T-cell (primary cell): ENCODE measurements at regions not wholly inside any gene's neighbourhood (a gene's known extent, or its start where the extent isn't known, plus 50 kb on each side); places are given as distances from the start of the nearest gene placed in this dataset.

ENCODE experiments used
- ATAC-seq, 4 experiments: fragments of 200-7000 bp in 3 of 4; fragments of 150-1000 bp in 1 of 4; cut with Tn5 transposase; replicated peaks in 1 of 4; 1 replicate in 3 of 4; 2 replicates in 1 of 4; pipeline ENCODE4 v1.10.0; 2021; ENCODE audit warnings: moderate library complexity in 3 of 4, mild to moderate bottlenecking in 2 of 4, moderate number of reproducible peaks in 1 of 4
- CTCF ChIA-PET, 2 donors: fragments of 300-600 bp; sonication (Branson Sonifier 250); formaldehyde crosslinking; loops; one replicate each; lab custom pipeline; 2022; ENCODE audit warnings: antibody characterized with exemption in 2 of 2; lab: Charles Lee
- POLR2A ChIA-PET, 2 donors: fragments of 300-600 bp; sonication (Branson Sonifier 250); formaldehyde crosslinking; loops; one replicate each; lab custom pipeline; 2022; ENCODE audit warnings: antibody characterized with exemption in 2 of 2; lab: Charles Lee
- DNase-seq, 35 experiments: peaks; one replicate each; pipeline versions ENCODE4 v3.0.0 to v3.0.0-alpha.2; 2013 to 2023
- H3K27ac ChIP-seq: one replicate; pipeline ENCODE4 v1.5.1; 2013; ENCODE audit warnings: low read length
- H3K27me3 ChIP-seq, 2 experiments: replicated peaks in 1 of 2; 1 replicate in 1 of 2; 2 replicates in 1 of 2; pipeline versions ENCODE4 v1.6.1 to v1.7.0; 2013; ENCODE audit warnings: low read length in 1 of 2, mixed read lengths in 1 of 2; ENCODE audit not compliant: control insufficient read depth in 2 of 2, insufficient read depth in 2 of 2; ENCODE audit errors: extremely low read depth in 1 of 2
- H3K36me3 ChIP-seq, 2 donors: 1 replicate in 1 of 2; 2 replicates in 1 of 2; pipeline versions ENCODE4 v1.6.1 to v1.7.0; 2013; ENCODE audit warnings: low read length in 1 of 2; ENCODE audit not compliant: control insufficient read depth in 2 of 2, insufficient read depth in 1 of 2; ENCODE audit errors: extremely low read depth in 1 of 2
- H3K4me1 ChIP-seq, 2 experiments: 1 replicate in 1 of 2; 2 replicates in 1 of 2; pipeline versions ENCODE4 v1.6.1 to v1.7.0; 2013; ENCODE audit warnings: low read length in 2 of 2, mixed read lengths in 1 of 2; ENCODE audit not compliant: insufficient read depth in 2 of 2, control insufficient read depth in 1 of 2; ENCODE audit errors: extremely low read depth in 1 of 2
- H3K4me3 ChIP-seq, 2 donors: 1 replicate in 1 of 2; 2 replicates in 1 of 2; pipeline versions ENCODE4 v1.5.1 to v1.7.0; 2013; ENCODE audit warnings: mild to moderate bottlenecking in 2 of 2, low read length in 1 of 2, moderate library complexity in 1 of 2; ENCODE audit not compliant: control insufficient read depth in 1 of 2; ENCODE audit errors: extremely low read depth in 1 of 2
- H3K9me3 ChIP-seq: 2 replicates; pipeline ENCODE4 v1.7.0; 2013
- H3K27ac Mint-ChIP-seq, 2 donors: one replicate each; pipeline ENCODE4 v1.8.0; 2020 to 2021; ENCODE audit warnings: mild to moderate bottlenecking in 2 of 2, mixed read lengths in 2 of 2
- H3K27me3 Mint-ChIP-seq, 2 donors: one replicate each; pipeline ENCODE4 v1.8.0; 2021 to 2022; ENCODE audit warnings: mixed read lengths in 2 of 2
- H3K36me3 Mint-ChIP-seq: one replicate; pipeline ENCODE4 v1.8.0; 2021; ENCODE audit warnings: mixed read lengths
- H3K4me1 Mint-ChIP-seq, 3 donors: one replicate each; pipeline ENCODE4 v1.8.0; 2020 to 2022; ENCODE audit warnings: mixed read lengths in 3 of 3, mild to moderate bottlenecking in 1 of 3
- H3K4me3 Mint-ChIP-seq, 3 donors: one replicate each; pipeline ENCODE4 v1.8.0; 2020 to 2022; ENCODE audit warnings: mild to moderate bottlenecking in 3 of 3, mixed read lengths in 3 of 3, moderate library complexity in 3 of 3
- H3K9me3 Mint-ChIP-seq, 3 donors: one replicate each; pipeline ENCODE4 v1.8.0; 2020 to 2022; ENCODE audit warnings: mixed read lengths in 3 of 3
- WGBS: methylation state at CpG from one replicate; pipeline ENCODE4 v1.1.5; 2013; ENCODE audit warnings: missing lambda C conversion rate; ENCODE audit not compliant: insufficient coverage; 5-methylcytosine and 5-hydroxymethylcytosine counted together

DNA sequence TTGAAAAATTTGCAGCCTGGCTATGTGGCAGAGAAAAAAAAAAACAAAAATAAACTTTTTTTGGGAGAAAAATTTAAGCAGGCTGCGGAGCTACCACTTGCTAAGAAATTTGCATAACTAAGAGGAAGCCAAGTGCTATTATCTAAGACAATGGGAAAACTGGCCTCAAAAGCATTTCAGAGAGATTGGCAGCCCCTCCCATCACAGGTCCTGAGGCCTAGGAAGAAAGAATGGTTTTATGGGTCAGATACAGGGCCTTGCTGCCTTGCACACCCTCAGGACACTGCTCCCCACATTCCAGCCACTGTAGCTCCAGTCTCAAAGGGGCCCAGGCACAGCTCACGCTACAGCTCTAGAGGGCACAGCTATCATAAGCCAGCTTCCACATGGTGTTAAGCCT, 777.9 kb downstream of the TENT5A start:
- no peak for ATAC-seq
- H3K36me3 ChIP-seq = no peaks in the 10 kb centered on the region
- Mint-ChIP-seq H3K27ac (no peak overlapping the region), H3K9me3 (peaks cover 0 to 11% (median 5%) of the 10 kb centered on the region in 3 donors), H3K4me3 (no peak overlapping the region), H3K36me3 (no peaks in the 10 kb centered on the region), H3K4me1 (no peaks in the 10 kb centered on the region), H3K27me3 (no peaks in the 10 kb centered on the region)
- no peak for DNase-seq
- ChIA-PET POLR2A (no interaction called here), CTCF (no interaction called here)
- H3K4me3 ChIP-seq = no peak overlapping the region
- H3K9me3 ChIP-seq = no peaks in the 10 kb centered on the region
- H3K27ac ChIP-seq = no peak overlapping the region
- 83% methylated on average over 2 of the region's 2 CpGs for WGBS
- H3K27me3 ChIP-seq = no peaks in the 10 kb centered on the region
- H3K4me1 ChIP-seq = no peaks in the 10 kb centered on the region

GRCh38 chr6:80969439-80969838, 783.0 kb downstream of the TENT5A start:
- no peaks in the 10 kb centered on the region for H3K27me3 Mint-ChIP-seq

DNA sequence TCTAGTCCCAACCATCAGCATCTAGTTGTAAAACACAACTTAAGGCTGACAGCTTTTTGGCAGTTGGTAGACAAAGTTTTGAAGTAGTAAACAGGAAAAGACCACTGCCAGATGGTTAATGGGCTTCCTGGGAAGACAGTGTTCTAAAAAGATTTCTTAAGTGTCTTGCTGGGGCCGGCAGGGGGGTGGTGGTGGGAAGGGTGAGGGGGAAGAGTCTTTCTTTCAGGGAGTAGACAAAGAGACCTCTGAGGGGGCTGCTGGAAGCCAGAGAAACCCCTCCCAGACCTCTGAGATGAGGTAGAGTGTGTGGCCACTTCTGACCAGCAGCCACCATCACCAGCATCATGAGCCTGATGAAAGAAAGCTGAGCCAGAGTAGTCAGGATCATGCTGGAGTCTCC, 784.9 kb downstream of the TENT5A start:
- no peak overlapping the region for H3K4me3 ChIP-seq
- no peaks in the 10 kb centered on the region for H3K36me3 ChIP-seq
- Mint-ChIP-seq H3K36me3 (no peaks in the 10 kb centered on the region), H3K9me3 (peaks cover 0 to 5% (median 0%) of the 10 kb centered on the region in 3 donors), H3K27me3 (no peaks in the 10 kb centered on the region), H3K4me3 (no peak overlapping the region), H3K4me1 (no peaks in the 10 kb centered on the region), H3K27ac (no peak overlapping the region)
- ChIA-PET POLR2A (no interaction called here), CTCF (no interaction called here)
- no peaks in the 10 kb centered on the region for H3K4me1 ChIP-seq
- H3K27ac ChIP-seq = no peak overlapping the region
- no peaks in the 10 kb centered on the region for H3K27me3 ChIP-seq
- WGBS = no CpG with 5 or more reads among the region's 1 CpG
- ATAC-seq = no peak
- DNase-seq = no peak
- no peaks in the 10 kb centered on the region for H3K9me3 ChIP-seq

More at GRCh38 chr6:80969439-80969838, 783.0 kb downstream of the TENT5A start:
- ChIA-PET POLR2A (no interaction called here), CTCF (no interaction called here)
- H3K36me3 ChIP-seq = no peaks in the 10 kb centered on the region
- no peak overlapping the region for H3K27ac Mint-ChIP-seq
- no peak overlapping the region for H3K4me3 ChIP-seq
- no peaks in the 10 kb centered on the region for H3K4me1 ChIP-seq
- peaks cover 0 to 5% (median 0%) of the 10 kb centered on the region in 3 donors for H3K9me3 Mint-ChIP-seq
- no peak for ATAC-seq
- no peaks in the 10 kb centered on the region for H3K27me3 ChIP-seq
- no peak overlapping the region for H3K4me3 Mint-ChIP-seq
- no peaks in the 10 kb centered on the region for H3K4me1 Mint-ChIP-seq
- H3K36me3 Mint-ChIP-seq = no peaks in the 10 kb centered on the region
- H3K9me3 ChIP-seq = no peaks in the 10 kb centered on the region
- H3K27ac ChIP-seq = no peak overlapping the region
- no peak for DNase-seq

DNA sequence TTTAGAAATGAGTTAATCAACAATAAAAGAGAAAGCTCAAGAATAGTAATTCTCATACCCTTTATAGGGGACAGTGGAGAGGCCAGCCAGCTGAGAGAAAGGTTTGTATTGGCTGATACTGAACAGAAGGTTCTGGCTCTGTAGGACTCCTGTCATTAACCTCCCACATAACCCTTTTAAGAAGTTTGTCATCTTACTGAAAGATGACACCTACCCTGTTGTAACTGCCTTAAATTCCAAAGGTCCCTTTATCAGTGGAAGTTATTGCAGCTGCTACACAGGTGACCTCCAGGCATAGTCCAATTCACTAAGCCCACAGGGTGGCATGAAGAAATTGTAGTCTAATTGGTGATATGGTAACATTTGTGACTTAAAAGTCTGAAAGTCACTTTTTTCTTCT, 790.1 kb downstream of the TENT5A start:
- DNase-seq = no peak
- no peaks in the 10 kb centered on the region for H3K36me3 Mint-ChIP-seq
- H3K4me3 Mint-ChIP-seq = no peak overlapping the region
- POLR2A ChIA-PET = no interaction called here
- no peak overlapping the region for H3K27ac ChIP-seq
- H3K27me3 ChIP-seq = no peaks in the 10 kb centered on the region
- no peak overlapping the region for H3K27ac Mint-ChIP-seq
- no peaks in the 10 kb centered on the region for H3K27me3 Mint-ChIP-seq
- H3K4me1 Mint-ChIP-seq = no peaks in the 10 kb centered on the region
- H3K36me3 ChIP-seq = no peaks in the 10 kb centered on the region
- H3K9me3 Mint-ChIP-seq = peaks cover 0 to 1% (median 0%) of the 10 kb centered on the region in 3 donors
- no peaks in the 10 kb centered on the region for H3K9me3 ChIP-seq
- H3K4me1 ChIP-seq = no peaks in the 10 kb centered on the region
- CTCF ChIA-PET = no interaction called here
- ATAC-seq = no peak
- H3K4me3 ChIP-seq = no peak overlapping the region

GRCh38 chr6:80961166-80961565, 791.3 kb downstream of the TENT5A start:
- Mint-ChIP-seq H3K27me3 (no peaks in the 10 kb centered on the region), H3K4me3 (no peak overlapping the region), H3K9me3 (peaks cover 0 to 1% (median 0%) of the 10 kb centered on the region in 3 donors), H3K27ac (no peak overlapping the region), H3K4me1 (no peaks in the 10 kb centered on the region), H3K36me3 (no peaks in the 10 kb centered on the region)
- ChIA-PET CTCF (no interaction called here), POLR2A (no interaction called here)
- DNase-seq (no peak), ATAC-seq (no peak)
- H3K27ac ChIP-seq = no peak overlapping the region
- H3K4me1 ChIP-seq = no peaks in the 10 kb centered on the region
- no peak overlapping the region for H3K4me3 ChIP-seq
- no peaks in the 10 kb centered on the region for H3K9me3 ChIP-seq
- WGBS = no CpG with 5 or more reads among the region's 3 CpGs
- H3K36me3 ChIP-seq = no peaks in the 10 kb centered on the region
- H3K27me3 ChIP-seq = no peaks in the 10 kb centered on the region

DNA sequence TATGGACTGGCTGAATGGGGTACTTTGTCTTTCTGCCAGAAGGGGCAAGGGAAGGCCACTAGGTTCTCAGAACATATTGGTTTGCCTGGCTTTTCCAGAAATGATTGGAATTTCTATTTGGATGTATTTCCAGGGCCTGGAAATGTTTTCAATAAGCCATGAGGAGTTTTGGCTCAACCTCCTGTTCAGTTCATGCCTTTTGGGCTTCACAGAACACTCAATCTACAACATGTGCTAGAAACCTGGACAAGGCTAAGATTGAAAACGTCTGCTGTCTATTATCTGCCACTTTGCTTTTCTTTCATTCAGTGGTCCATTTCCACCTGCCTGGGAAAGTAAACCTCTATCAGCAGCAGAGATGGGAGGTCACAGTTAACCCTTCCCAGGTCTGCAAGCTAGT, 793.4 kb downstream of the TENT5A start:
- H3K27me3 Mint-ChIP-seq = no peaks in the 10 kb centered on the region
- no peak overlapping the region for H3K4me3 Mint-ChIP-seq
- H3K4me1 Mint-ChIP-seq = no peaks in the 10 kb centered on the region
- no peak overlapping the region for H3K27ac ChIP-seq
- no CpG with 5 or more reads among the region's 1 CpG for WGBS
- ATAC-seq = no peak
- ChIA-PET CTCF (no interaction called here), POLR2A (interaction anchor here in 1 of 2 donors (0.7 kb wide), 1 partner anchor 316 kb away, joined by 3 read pairs; no protein-coding TSS in a partner anchor)
- H3K36me3 Mint-ChIP-seq = no peaks in the 10 kb centered on the region
- no peaks in the 10 kb centered on the region for H3K27me3 ChIP-seq
- no peaks in the 10 kb centered on the region for H3K36me3 ChIP-seq
- H3K27ac Mint-ChIP-seq = no peak overlapping the region
- no peak for DNase-seq
- no peaks in the 10 kb centered on the region for H3K9me3 ChIP-seq
- no peaks in the 10 kb centered on the region for H3K4me1 ChIP-seq
- H3K4me3 ChIP-seq = no peak overlapping the region
- H3K9me3 Mint-ChIP-seq = peaks cover 0 to 1% (median 0%) of the 10 kb centered on the region in 3 donors

GRCh38 chr6:80956898-80957297, 795.6 kb downstream of the TENT5A start:
- H3K4me3 ChIP-seq = no peak overlapping the region
- DNase-seq (no peak), ATAC-seq (no peak)
- no peaks in the 10 kb centered on the region for H3K4me1 ChIP-seq
- Mint-ChIP-seq H3K4me3 (no peak overlapping the region), H3K36me3 (no peaks in the 10 kb centered on the region), H3K27ac (no peak overlapping the region), H3K4me1 (no peaks in the 10 kb centered on the region), H3K9me3 (peaks cover 0 to 4% (median 1%) of the 10 kb centered on the region in 3 donors), H3K27me3 (no peaks in the 10 kb centered on the region)
- H3K9me3 ChIP-seq = no peaks in the 10 kb centered on the region
- ChIA-PET POLR2A (no interaction called here), CTCF (no interaction called here)
- no peaks in the 10 kb centered on the region for H3K36me3 ChIP-seq
- H3K27me3 ChIP-seq = no peaks in the 10 kb centered on the region
- WGBS = no CpG with 5 or more reads among the region's 1 CpG
- no peak overlapping the region for H3K27ac ChIP-seq
